MM.1S (cell line): ENCODE measurements at regions not wholly inside any gene's neighbourhood (a gene's known extent, or its start where the extent isn't known, plus 50 kb on each side); places are given as distances from the start of the nearest gene placed in this dataset.
A peak's percentile ranks its signal among the peaks of the same experiment; 100 is the strongest.

ENCODE experiments used
- DNase-seq: peaks from one replicate; pipeline ENCODE4 v3.0.0-alpha.2; 2015
- H2AFZ ChIP-seq: fragments of 300-600 bp; sonication (generic); 2 replicates; pipeline ENCODE4 v1.6.0; 2016; ENCODE audit warnings: antibody characterized with exemption, low read length
- H3F3A ChIP-seq: fragments of 300-600 bp; sonication (generic); 2 replicates; pipeline ENCODE4 v1.6.1; 2016; ENCODE audit warnings: mild to moderate bottlenecking, antibody characterized with exemption, low read length, moderate library complexity, mixed read lengths; ENCODE audit not compliant: insufficient read depth
- H3K27ac ChIP-seq: fragments of 300-600 bp; sonication (generic); 2 replicates; pipeline ENCODE4 v1.5.1; 2016; ENCODE audit warnings: mild to moderate bottlenecking, low read length
- H3K27me3 ChIP-seq: fragments of 300-600 bp; sonication (generic); replicated peaks from 2 replicates; pipeline ENCODE4 v1.6.0; 2016; ENCODE audit warnings: low read length; ENCODE audit not compliant: insufficient read depth
- H3K36me3 ChIP-seq: fragments of 300-600 bp; sonication (generic); replicated peaks from 2 replicates; pipeline ENCODE4 v1.6.1; 2016; ENCODE audit warnings: mild to moderate bottlenecking, low read length, mixed read lengths; ENCODE audit not compliant: insufficient read depth
- H3K4me1 ChIP-seq: fragments of 300-600 bp; sonication (generic); 2 replicates; pipeline ENCODE4 v1.6.1; 2016; ENCODE audit warnings: low read length, mixed read lengths
- H3K4me2 ChIP-seq: fragments of 300-600 bp; sonication (generic); 2 replicates; pipeline ENCODE4 v1.6.0; 2016; ENCODE audit warnings: low read depth, low read length
- H3K4me3 ChIP-seq: fragments of 300-600 bp; sonication (generic); 2 replicates; pipeline ENCODE4 v1.5.1; 2016; ENCODE audit warnings: low read length, mixed read lengths
- H3K79me2 ChIP-seq: fragments of 300-600 bp; sonication (generic); 2 replicates; pipeline ENCODE4 v1.6.1; 2016; ENCODE audit warnings: mixed run types, low read length, mixed read lengths
- H3K9ac ChIP-seq: fragments of 300-600 bp; sonication (generic); 2 replicates; pipeline ENCODE4 v1.6.1; 2016; ENCODE audit warnings: low read length, mixed read lengths
- H3K9me2 ChIP-seq: fragments of 300-600 bp; sonication (generic); replicated peaks from 2 replicates; pipeline ENCODE4 v1.6.1; 2016; ENCODE audit warnings: mild to moderate bottlenecking, low read length, mixed read lengths; ENCODE audit not compliant: insufficient read depth
- H3K9me3 ChIP-seq: fragments of 300-600 bp; sonication (generic); replicated peaks from 2 replicates; pipeline ENCODE4 v1.6.1; 2016; ENCODE audit warnings: mild to moderate bottlenecking, low read length, mixed read lengths; ENCODE audit not compliant: insufficient read depth
- H4K20me1 ChIP-seq: fragments of 300-600 bp; sonication (generic); 2 replicates; pipeline ENCODE4 v1.6.1; 2016; ENCODE audit warnings: mild to moderate bottlenecking, low read length, moderate library complexity, mixed read lengths; ENCODE audit not compliant: insufficient read depth
- EZH2 ChIP-seq: fragments of 300-600 bp; sonication (generic); optimal IDR thresholded peaks from 2 replicates; pipeline ENCODE3; 2017; ENCODE audit warnings: low read depth, mild to moderate bottlenecking, antibody characterized with exemption, low read length, mixed read lengths
- EZH2phosphoT487 ChIP-seq: fragments of 300-600 bp; sonication (generic); IDR thresholded peaks from 2 replicates; pipeline ENCODE4 v1.6.1; 2018; ENCODE audit warnings: antibody characterized with exemption, low read length
- TF ChIP-seq, protein P1 (sequence below): fragments of 300-600 bp; sonication (generic); IDR thresholded peaks from 2 replicates; pipeline ENCODE4 v1.5.1; 2016; ENCODE audit warnings: antibody characterized with exemption, low read length, mixed read lengths

DNA sequence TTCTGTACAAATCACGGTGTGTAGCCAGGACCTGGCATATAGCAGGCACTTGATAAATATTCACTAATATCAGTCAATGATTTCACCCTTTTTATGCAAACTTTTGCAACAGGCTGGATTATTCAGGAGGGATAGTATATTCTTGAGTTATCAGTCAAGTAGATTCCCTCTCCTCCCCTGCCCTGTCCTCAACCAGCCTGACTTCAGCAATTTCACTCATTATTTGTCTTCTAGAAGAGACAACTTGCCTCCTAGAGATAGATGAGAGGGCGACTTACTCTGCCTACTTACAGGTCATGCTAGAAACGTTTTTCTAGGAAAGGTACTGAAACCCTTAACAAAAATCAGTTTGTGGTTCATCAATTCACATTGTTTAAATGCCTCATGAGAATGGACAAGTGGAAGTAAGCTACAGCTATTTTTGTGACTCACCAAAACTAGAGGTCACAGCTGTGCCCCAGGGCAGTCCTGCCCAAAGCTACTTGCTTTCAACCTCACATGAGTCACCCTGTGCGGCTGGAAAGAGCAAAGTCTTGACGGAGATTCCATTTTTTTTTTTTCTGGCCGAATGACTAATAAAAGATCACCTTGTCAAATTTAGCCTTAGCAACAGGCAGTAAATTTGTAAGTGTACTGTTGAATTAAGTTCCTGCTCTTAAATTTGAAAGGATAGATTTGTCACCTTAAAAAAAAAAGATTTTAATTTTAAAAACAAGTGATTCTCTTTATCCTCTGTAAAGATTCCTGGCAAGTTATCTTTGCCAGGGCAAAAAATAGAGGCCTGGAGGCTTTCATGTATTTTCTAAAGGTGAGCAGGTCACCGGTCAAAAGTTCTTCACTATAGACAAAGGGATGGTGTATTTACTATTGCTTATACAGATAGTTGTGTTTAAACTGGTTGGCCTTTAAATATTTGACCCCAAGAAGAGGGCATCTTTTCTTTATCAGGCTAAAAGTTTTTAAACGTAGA, 109.0 kb upstream of the SLC35G4 start:
- Histone ChIP-seq H3K27me3 (no peaks in the 10 kb centered on the region), H3F3A (peaks cover 14% of the 10 kb centered on the region), H3K4me2 (peak overlapping the region; percentile 44), H4K20me1 (no peaks in the 10 kb centered on the region), H3K27ac (peak overlapping the region; percentile 75; the same call in 1 of the 2 replicates), H3K36me3 (no peaks in the 10 kb centered on the region), H3K9ac (no peak overlapping the region; the same call in 1 of the 2 replicates), H3K9me2 (no peaks in the 10 kb centered on the region), H2AFZ (0 out of 2 replicates have a peak overlapping the region, but pooled peaks have one; percentile 13), H3K4me3 (no peak overlapping the region), H3K79me2 (no peaks in the 10 kb centered on the region), H3K4me1 (peaks cover 20% of the 10 kb centered on the region), H3K9me3 (no peaks in the 10 kb centered on the region)
- no peak for TF ChIP-seq EZH2
- TF ChIP-seq EZH2phosphoT487 = no peak
- TF ChIP-seq, protein P1, sequence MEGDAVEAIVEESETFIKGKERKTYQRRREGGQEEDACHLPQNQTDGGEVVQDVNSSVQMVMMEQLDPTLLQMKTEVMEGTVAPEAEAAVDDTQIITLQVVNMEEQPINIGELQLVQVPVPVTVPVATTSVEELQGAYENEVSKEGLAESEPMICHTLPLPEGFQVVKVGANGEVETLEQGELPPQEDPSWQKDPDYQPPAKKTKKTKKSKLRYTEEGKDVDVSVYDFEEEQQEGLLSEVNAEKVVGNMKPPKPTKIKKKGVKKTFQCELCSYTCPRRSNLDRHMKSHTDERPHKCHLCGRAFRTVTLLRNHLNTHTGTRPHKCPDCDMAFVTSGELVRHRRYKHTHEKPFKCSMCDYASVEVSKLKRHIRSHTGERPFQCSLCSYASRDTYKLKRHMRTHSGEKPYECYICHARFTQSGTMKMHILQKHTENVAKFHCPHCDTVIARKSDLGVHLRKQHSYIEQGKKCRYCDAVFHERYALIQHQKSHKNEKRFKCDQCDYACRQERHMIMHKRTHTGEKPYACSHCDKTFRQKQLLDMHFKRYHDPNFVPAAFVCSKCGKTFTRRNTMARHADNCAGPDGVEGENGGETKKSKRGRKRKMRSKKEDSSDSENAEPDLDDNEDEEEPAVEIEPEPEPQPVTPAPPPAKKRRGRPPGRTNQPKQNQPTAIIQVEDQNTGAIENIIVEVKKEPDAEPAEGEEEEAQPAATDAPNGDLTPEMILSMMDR = no peak
- peak; percentile 95 for DNase-seq

DNA sequence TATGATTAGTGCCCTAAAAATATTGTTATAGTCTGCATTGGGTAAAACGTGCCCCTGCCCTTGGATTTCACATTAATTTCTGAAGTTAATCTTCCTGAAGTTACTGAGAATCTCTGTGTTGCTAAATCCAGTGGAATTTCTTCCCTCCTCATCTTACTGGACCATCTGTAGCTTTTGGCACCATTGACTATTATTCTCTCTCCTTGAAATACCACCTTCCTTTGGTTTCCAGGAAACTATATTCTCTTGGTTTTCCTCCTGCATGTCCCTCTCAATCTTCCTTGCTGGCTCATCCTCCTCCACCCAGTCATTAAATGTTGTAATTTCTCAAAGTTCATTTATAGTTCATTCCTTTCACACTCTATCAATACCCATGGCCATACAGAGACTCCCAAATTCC, 110.6 kb upstream of the SLC35G4 start:
- Histone ChIP-seq H3K4me1 (peaks cover 20% of the 10 kb centered on the region), H3K27ac (no peak overlapping the region), H3F3A (peaks cover 14% of the 10 kb centered on the region), H3K4me3 (no peak overlapping the region), H3K27me3 (no peaks in the 10 kb centered on the region), H4K20me1 (no peaks in the 10 kb centered on the region), H3K9ac (no peak overlapping the region), H2AFZ (no peak overlapping the region), H3K79me2 (no peaks in the 10 kb centered on the region), H3K9me2 (no peaks in the 10 kb centered on the region), H3K9me3 (no peaks in the 10 kb centered on the region), H3K4me2 (no peak overlapping the region), H3K36me3 (no peaks in the 10 kb centered on the region)
- no peak for DNase-seq
- TF ChIP-seq, protein P1 = no peak
- no peak for TF ChIP-seq EZH2
- no peak for TF ChIP-seq EZH2phosphoT487

DNA sequence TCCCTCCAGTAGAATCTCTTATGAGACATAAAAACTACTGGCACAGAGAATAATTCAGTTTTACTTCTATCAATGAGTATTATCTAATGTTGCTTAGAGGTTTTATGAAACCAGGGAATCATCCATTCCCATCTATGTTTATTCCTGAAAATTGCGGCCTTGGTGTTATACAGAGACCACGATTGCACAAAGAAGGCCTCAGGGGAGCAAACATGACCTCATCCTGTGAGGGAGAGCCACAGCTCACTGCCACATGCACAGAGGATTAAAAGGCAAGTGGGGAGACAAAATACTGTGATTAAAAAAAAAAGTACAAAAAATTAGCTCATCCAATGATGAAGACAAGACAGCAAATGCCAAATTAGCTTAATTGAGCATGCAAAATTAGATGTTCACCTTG, 111.8 kb upstream of the SLC35G4 start:
- TF ChIP-seq EZH2phosphoT487 (no peak), EZH2 (no peak)
- TF ChIP-seq, protein P1 = no peak
- Histone ChIP-seq H3K27me3 (no peaks in the 10 kb centered on the region), H3K36me3 (no peaks in the 10 kb centered on the region), H4K20me1 (no peaks in the 10 kb centered on the region), H3K4me2 (no peak overlapping the region), H3K4me3 (no peak overlapping the region), H3K9me3 (no peaks in the 10 kb centered on the region), H3K4me1 (peaks cover 20% of the 10 kb centered on the region), H3K9me2 (no peaks in the 10 kb centered on the region), H3F3A (peaks cover 14% of the 10 kb centered on the region), H3K27ac (no peak overlapping the region), H3K9ac (no peak overlapping the region), H3K79me2 (no peaks in the 10 kb centered on the region), H2AFZ (no peak overlapping the region)
- DNase-seq = no peak
